ENCODE measurements at regions not wholly inside any gene's neighbourhood (a gene's known extent, or its start where the extent isn't known, plus 50 kb on each side); places are given as distances from the start of the nearest gene placed in this dataset.

GRCh38 chr10:32150532-32151101, 94.4 kb upstream of the KIF5B start:
- WGBS, 3 donors = 81 to 88% (median 82%) methylated on average over 8 of the region's 8 CpGs
- TF ChIP-seq CTCF (IDR thresholded peaks at IDR 0.05) = no peak
- H3K27me3 ChIP-seq (ENCODE audit: insufficient read depth in 3 of 3, low read length in 2 of 3) = no peaks in the 10 kb centered on the region
- H3K4me3 ChIP-seq = no peak overlapping the region
- ATAC-seq (no peak), DNase-seq (no peak)
- no peak overlapping the region for H3K27ac ChIP-seq
- intact Hi-C loops (cut with DNase I) = no loop called here
- H3K9me3 ChIP-seq = peaks cover 14% of the 10 kb centered on the region
- H3K36me3 ChIP-seq (ENCODE audit: insufficient read depth in 1 of 2, low read depth in 1 of 2) = no peaks in the 10 kb centered on the region
- H3K4me1 ChIP-seq = peaks cover 3% of the 10 kb centered on the region

GRCh38 chr10:32149252-32149955, 93.2 kb upstream of the KIF5B start:
- intact Hi-C loops (cut with DNase I) = no loop called here
- 15 to 33% (median 17%) methylated on average over 8 of the region's 8 CpGs for WGBS, 3 donors
- DNase-seq = peak; percentile 63 to 69

GRCh38 chr10:32148864-32149251, 92.6 kb upstream of the KIF5B start:
- intact Hi-C loops (cut with DNase I) = no loop called here
- Histone ChIP-seq H3K27ac (peak overlapping the region; percentile 64), H3K36me3 (ENCODE audit: insufficient read depth in 1 of 2, low read depth in 1 of 2) (no peaks in the 10 kb centered on the region), H3K9me3 (peaks cover 8% of the 10 kb centered on the region), H3K4me3 (peak overlapping the region; percentile 23), H3K4me1 (peaks cover 3% of the 10 kb centered on the region), H3K27me3 (ENCODE audit: insufficient read depth in 3 of 3, low read length in 2 of 3) (no peaks in the 10 kb centered on the region)
- WGBS, 3 donors = 41 to 53% (median 49%) methylated on average over 4 of the region's 4 CpGs
- DNase-seq = no peak
- no peak for TF ChIP-seq CTCF (IDR thresholded peaks at IDR 0.05)
- ATAC-seq = peak in 3 of 4 donors; percentile 9 to 44 (median 38)

More at GRCh38 chr10:32149252-32149955, 93.2 kb upstream of the KIF5B start:
- peak overlapping the region; percentile 23 for H3K4me3 ChIP-seq
- H3K9me3 ChIP-seq = peaks cover 8% of the 10 kb centered on the region
- no peaks in the 10 kb centered on the region for H3K27me3 ChIP-seq (ENCODE audit: insufficient read depth in 3 of 3, low read length in 2 of 3)
- peak overlapping the region; percentile 64 for H3K27ac ChIP-seq
- no peaks in the 10 kb centered on the region for H3K36me3 ChIP-seq (ENCODE audit: insufficient read depth in 1 of 2, low read depth in 1 of 2)
- no peak for TF ChIP-seq CTCF (IDR thresholded peaks at IDR 0.05)
- peak; percentile 82 to 92 (median 90) for ATAC-seq
- H3K4me1 ChIP-seq = peaks cover 3% of the 10 kb centered on the region

- H3K9me3 ChIP-seq = no peaks in the 10 kb centered on the region
- H3K4me1 ChIP-seq = peaks cover 3% of the 10 kb centered on the region
- intact Hi-C loops (cut with DNase I) = loop anchor here in 1 of 2 donors (2.0 kb wide), 1 partner anchor 23 kb away; no protein-coding TSS in a partner anchor
- no peak for TF ChIP-seq CTCF (IDR thresholded peaks at IDR 0.05)
- no peaks in the 10 kb centered on the region for H3K27me3 ChIP-seq (ENCODE audit: insufficient read depth in 3 of 3, low read length in 2 of 3)
- H3K4me3 ChIP-seq = no peak overlapping the region
- no peak for ATAC-seq
- H3K27ac ChIP-seq = no peak overlapping the region
- no peak for DNase-seq
- no peaks in the 10 kb centered on the region for H3K36me3 ChIP-seq (ENCODE audit: insufficient read depth in 1 of 2, low read depth in 1 of 2)
- 96 to 100% (median 97%) methylated on average over 1 of the region's 1 CpG for WGBS, 3 donors
Measured at GRCh38 chr10:32147730-32148129, 91.5 kb upstream of the KIF5B start.
